Activated CD4-positive, CD25-positive, alpha-beta regulatory T cell treated with anti-CD3 and anti-CD28 coated beads, Interleukin-2, amount 50 U/mL, for 24 hours (primary cell): ENCODE measurements at regions not wholly inside any gene's neighbourhood (a gene's known extent, or its start where the extent isn't known, plus 50 kb on each side); places are given as distances from the start of the nearest gene placed in this dataset.

Experiments
- ATAC-seq, 2 donors: fragments of 150-1000 bp; cut with Tn5 transposase; one replicate each; pipeline ENCODE4 v1.10.0; 2021; ENCODE audit warnings: mild to moderate bottlenecking in 1 of 2, moderate library complexity in 1 of 2

GRCh38 chr5:98635656-98636055 is 137.8 kb upstream of the RGMB start:
- no peak for ATAC-seq

- ATAC-seq: no peak
Measured at GRCh38 chr5:98637116-98637515, 136.3 kb upstream of the RGMB start.

GRCh38 chr5:98637557-98637956 is 135.9 kb upstream of the RGMB start:
- ATAC-seq: no peak

GRCh38 chr5:98638111-98638510 is 135.4 kb upstream of the RGMB start:
- ATAC-seq: no peak

GRCh38 chr5:98638701-98639100 is 134.8 kb upstream of the RGMB start:
- no peak for ATAC-seq

GRCh38 chr5:98639274-98639673 is 134.2 kb upstream of the RGMB start:
- no peak for ATAC-seq

- no peak for ATAC-seq
Measured at GRCh38 chr5:98641671-98642070, 131.8 kb upstream of the RGMB start.

- ATAC-seq: no peak
Measured at GRCh38 chr5:98643569-98643968, 129.9 kb upstream of the RGMB start.

GRCh38 chr5:98651715-98652114 is 121.7 kb upstream of the RGMB start:
- no peak for ATAC-seq

- no peak for ATAC-seq
Measured at GRCh38 chr5:98656125-98656795, 117.2 kb upstream of the RGMB start.

GRCh38 chr5:98656796-98657195 is 116.7 kb upstream of the RGMB start:
- ATAC-seq: no peak

- no peak for ATAC-seq
Measured at GRCh38 chr5:98657559-98657958, 115.9 kb upstream of the RGMB start.

- no peak for ATAC-seq
Measured at GRCh38 chr5:98663521-98663920, 109.9 kb upstream of the RGMB start.

GRCh38 chr5:98664736-98665135 is 108.7 kb upstream of the RGMB start:
- no peak for ATAC-seq

GRCh38 chr5:98679963-98680362 is 93.5 kb upstream of the RGMB start:
- no peak for ATAC-seq

GRCh38 chr5:98690002-98690401 is 83.5 kb upstream of the RGMB start:
- ATAC-seq: no peak

- ATAC-seq: no peak
Measured at GRCh38 chr5:98694902-98695301, 78.6 kb upstream of the RGMB start.

- ATAC-seq: no peak
Measured at GRCh38 chr5:98698359-98698758, 75.1 kb upstream of the RGMB start.

GRCh38 chr5:98700730-98701129 is 72.7 kb upstream of the RGMB start:
- no peak for ATAC-seq

- ATAC-seq: no peak
Measured at GRCh38 chr5:98705841-98706240, 67.6 kb upstream of the RGMB start.

GRCh38 chr5:98709681-98710080 is 63.8 kb upstream of the RGMB start:
- ATAC-seq: no peak

GRCh38 chr5:98713027-98713426 is 60.4 kb upstream of the RGMB start:
- ATAC-seq: no peak

GRCh38 chr5:98713856-98714255 is 59.6 kb upstream of the RGMB start:
- no peak for ATAC-seq

- ATAC-seq: no peak
Measured at GRCh38 chr5:98714710-98715288, 58.7 kb upstream of the RGMB start.
